ACHN (cell line): ENCODE measurements at regions not wholly inside any gene's neighbourhood (a gene's known extent, or its start where the extent isn't known, plus 50 kb on each side); places are given as distances from the start of the nearest gene placed in this dataset.
"Not testable (repeated sequence)": the region's sequence is repeated elsewhere in the genome, so short reads cannot be mapped to it uniquely, and the experiment has no call there.

Experiments
- DNase-seq: peaks from one replicate; pipeline ENCODE4 v3.0.0-alpha.2; 2015
- in situ Hi-C: cut with HindIII; loops from 2 replicates; pipeline ENCODE4 v1.10.0; 2017; ENCODE audit warnings: low sequenced_read_pairs, low pct_ligation_motif_present, low pct_unique_long_range_greater_than_20kb

DNA sequence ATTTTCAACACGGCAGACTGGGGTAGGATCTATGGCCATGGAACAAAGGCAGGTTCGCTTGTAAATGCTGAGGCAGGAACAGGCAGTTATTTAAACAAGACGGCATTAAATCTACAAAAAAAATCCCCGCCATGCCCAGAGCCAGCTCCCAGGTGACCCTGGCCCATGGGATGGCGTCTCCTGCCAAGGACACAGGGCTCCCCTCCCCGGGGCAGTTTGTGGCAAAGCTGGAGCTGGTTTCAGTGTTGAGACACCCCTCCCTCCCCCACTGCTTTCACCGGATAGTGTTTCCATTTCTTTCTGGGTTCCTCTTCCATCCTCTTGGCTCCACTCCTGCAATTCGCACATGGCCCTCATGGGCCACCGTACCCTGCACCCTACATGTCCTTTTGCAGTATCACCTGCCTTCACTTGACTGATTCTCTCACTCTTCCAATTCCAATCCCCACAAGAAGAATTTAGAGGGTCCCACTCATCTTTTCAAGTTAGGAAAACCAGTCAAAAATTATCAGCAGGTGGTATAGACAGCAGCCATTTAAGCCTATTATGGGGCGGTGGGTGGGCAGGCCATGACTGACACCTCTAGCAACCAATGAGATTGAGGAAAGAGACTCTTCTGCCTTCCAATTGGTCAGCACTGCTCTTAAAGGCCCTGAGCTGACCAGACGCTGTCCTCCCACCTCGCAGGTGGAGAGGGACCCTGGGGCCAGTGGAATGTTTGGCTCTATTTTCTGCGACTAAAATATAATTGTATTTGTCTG lies 52.0 kb downstream of the OLIG1 start:
- in situ Hi-C loops: no loop called here
- DNase-seq: peak; percentile 11

DNA sequence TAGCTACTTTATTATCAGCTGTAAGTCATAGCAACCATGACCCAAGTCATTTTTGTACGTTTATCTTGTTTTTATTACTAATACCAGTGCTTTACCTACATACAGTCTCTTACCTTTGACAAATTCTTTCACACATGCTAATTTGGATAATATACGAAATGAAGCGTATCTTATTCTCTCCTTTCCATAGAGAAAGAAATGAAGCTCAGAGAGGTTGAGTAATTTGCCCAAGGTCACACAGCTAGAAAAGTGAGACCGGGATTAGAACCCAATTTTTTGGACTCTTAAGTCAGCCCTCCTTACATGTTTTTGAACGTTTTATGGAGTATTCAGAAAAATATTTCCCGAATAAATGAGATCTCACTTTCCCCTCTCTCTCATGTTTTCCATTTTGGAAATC lies 52.6 kb downstream of the OLIG1 start:
- in situ Hi-C loops: no loop called here
- DNase-seq: no peak

DNA sequence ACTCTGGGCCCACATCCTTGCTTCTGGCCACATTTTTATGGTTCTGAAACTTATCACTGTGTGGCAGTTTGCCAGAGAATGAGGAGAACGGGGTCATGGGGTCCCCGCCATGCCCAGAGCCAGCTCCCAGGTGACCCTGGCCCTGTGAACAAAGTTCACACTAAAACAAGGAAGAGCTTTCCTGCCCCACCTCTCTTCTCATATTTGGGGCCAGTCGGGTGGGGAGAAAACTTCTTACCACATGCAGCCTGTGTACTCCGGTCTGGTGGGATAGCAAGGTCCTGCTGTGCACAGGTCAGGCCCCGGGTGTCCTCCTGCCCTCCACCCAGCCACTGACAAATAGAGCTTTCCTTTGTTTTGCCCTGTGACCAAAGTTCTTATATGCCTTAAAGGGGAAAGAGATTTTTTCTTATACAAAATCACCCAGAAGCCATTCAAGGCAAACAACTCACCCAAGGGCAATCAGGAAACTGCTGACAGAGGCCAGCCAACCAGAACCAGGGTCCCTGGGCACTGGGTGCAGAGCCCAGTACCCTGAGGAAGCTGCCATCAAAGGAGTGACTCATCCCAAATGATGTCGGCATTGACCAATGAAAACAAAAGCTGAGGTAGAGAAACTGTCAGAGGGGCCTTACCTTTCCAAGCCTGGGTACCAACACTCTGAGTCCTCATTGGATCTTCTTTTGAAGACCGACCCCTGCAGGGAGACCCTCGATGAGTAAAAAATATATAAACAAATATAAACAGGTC lies 53.6 kb downstream of the OLIG1 start:
- in situ Hi-C loops: no loop called here

DNA sequence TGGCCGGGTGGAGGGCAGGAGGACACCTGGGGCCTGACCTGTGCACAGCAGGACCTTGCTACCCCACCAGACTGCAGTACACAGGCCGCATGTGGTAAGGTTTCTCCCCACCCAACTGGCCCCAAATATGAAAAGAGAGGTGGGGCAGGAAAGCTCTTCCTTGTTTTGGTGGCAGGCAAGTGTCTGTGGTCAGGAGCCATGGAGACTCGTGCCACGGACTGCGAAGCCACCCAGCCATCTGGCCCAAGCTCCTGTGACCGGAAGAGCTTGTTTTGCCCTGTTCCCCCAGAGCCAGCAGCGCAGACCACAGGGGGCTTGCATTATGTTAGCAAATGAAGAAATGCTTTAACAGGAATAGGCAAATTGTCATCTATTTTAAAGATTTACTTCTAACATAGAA lies 54.9 kb downstream of the OLIG1 start:
- in situ Hi-C loops: no loop called here
- DNase-seq: no peak

More for the DNA sequence above, 53.6 kb downstream of the OLIG1 start:
- DNase-seq: no peak

DNA sequence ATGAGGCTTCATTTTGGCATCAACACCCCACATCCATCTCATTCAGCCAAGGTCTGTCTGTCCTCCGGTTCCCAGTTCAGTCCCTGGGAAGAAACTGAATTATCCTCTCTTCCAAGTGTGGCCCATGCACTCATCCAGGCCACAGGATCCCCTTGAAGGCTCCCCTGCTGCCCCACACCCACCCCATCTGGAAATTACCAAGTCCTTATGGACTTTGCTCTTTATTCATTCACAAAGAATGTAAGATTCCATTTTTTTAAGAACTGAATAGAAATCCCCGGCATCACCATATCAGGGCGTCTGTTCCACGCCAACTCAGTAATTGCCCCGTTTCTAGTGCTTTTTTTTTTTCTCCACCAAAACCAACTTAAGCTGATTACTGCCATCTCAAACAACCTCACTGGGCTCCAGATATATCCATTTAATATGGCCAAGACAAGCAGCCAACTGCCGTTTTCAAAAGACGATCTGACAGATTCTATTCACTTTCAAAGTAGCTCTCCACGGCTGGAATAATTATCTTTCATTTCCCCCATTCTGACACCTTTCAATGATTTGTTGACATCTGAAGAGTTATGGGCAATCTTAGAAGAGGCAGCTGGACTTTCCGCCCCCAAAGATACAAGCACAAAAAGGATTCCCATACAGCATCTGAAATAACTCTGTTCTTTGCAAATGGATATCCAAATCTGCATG lies 55.9 kb downstream of the OLIG1 start:
- DNase-seq: no peak
- in situ Hi-C loops: no loop called here

DNA sequence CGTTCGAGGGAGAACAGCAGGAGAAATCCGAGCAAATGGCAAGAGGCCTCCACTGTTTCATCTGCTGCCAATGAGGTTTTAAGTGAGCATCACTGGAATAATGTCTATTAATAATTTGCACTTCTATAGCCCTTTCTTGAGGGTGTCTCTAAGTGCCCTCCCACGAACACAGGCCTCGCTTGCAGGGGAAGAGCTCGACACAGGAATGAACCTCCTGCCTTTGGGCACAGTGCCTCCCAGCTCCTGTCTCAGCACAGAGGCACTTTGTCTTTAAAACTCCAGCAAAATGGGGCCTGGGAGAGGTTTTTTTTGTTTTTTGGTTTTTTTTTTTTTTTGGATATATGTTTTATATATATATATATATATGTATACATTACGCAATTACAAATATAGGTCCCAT lies 56.6 kb downstream of the OLIG1 start:
- in situ Hi-C loops: no loop called here

DNA sequence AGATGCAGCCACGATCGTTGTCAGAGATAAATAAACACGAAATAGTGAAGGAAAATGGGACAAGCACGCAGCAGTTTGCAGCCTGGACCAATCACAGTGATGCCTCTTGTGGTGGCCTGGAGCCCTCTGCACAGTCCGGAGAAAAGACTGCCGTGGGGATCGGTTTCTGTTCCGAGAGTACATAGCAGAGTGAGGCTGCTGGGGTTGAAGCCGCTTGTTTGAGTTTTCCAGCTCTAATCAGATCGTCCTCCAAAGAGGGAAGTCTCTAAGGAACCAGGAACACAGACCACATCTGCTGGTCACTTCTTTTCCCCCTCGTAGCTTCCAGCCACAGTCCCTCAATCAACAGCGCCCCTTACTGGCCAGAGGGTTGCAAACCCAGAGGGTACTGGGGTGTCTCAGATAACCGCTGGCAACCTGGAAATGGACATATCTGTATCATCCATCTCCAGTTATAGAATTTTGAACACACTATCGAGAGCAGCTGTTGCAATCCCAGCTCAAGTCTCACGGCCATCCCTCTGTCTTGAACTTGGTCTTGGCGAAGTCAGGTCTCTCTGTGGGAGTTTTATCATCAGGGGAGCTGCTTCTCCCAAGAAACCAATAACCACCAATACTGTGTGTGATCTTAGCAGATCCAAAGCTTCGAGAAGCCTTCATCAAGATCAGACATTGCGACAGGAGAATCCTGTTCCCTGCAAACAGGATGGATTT lies 57.4 kb downstream of the OLIG1 start:
- peak; percentile 70 for DNase-seq
- in situ Hi-C loops: no loop called here

More for the DNA sequence above, 56.6 kb downstream of the OLIG1 start:
- DNase-seq: no peak

DNA sequence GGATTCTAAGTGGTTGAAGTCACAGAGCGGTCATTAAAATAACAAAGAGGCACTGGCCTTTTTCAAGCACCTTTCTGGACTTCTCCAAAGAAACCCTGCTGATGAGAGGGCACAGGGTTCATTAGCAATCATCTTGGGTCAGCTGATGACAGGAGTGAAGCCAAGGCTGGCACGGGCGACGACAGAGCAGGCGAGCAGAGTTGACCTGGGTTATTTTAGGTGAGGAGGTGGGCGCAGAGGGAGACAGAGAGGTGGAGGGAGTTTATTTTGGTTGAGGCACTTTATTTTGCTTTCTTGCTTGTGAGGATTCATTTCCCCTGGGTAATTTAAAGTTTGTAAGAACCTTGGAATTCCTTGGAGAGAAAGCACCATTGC lies 57.9 kb downstream of the OLIG1 start:
- in situ Hi-C loops: no loop called here
- no peak for DNase-seq

DNA sequence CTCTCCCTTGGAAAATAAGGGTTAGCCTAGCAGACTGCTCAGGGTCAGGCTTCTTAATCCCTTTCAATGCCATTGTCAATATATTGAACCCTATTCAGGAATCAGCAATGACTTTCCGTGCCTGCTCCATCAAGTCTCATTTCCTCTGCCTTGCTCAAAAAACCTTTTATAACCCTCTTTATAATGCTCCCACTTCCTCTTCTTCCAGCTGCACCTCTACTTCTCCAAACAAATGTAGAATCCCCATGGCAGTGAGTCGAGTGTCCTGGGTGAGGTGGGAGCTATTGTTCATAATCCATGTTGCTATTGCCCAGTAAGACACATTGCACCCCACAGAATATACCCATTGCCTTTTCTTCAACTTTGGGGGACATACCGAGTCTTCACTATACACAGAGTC lies 58.6 kb downstream of the OLIG1 start:
- in situ Hi-C loops: no loop called here
- no peak for DNase-seq

DNA sequence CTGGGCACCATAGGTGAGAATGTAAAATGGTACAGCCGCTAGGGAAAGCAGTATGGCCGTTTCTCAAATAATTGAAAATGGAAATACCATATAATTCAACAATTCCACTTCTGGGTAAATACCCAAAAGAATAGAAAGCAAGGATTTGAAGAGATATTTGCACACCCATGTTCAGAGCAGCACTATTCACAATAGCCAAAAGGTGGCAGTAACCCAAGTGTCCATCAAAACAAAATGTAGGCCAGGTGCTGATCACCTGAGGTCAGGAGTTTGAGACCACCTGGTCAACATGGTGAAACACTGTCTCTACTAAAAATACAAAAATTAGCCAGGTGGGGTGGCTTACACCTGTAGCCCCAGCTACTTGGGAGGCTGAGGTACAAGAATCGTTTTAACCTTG lies 62.1 kb downstream of the OLIG1 start:
- DNase-seq: no peak
- in situ Hi-C loops: no loop called here

DNA sequence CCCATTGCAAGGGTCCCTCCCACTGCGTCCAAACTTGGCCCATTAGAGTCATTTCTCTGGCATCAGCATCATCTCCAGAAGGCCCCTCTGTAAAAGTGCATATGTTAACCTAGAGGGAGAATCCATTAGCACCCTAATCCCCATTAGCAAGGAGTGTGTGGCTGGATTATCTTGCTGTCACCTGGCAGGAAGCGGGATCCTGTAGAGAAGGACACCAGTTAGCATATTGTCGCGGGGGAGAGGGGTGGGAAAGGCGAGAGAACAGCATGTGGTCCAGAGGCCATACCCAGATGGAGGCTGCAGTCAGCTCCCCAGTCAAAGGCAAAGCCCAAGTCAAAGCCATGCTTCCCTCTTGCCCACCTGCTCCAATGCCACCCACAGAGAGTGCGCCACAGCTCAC lies 64.0 kb downstream of the OLIG1 start:
- in situ Hi-C loops: no loop called here
- no peak for DNase-seq

DNA sequence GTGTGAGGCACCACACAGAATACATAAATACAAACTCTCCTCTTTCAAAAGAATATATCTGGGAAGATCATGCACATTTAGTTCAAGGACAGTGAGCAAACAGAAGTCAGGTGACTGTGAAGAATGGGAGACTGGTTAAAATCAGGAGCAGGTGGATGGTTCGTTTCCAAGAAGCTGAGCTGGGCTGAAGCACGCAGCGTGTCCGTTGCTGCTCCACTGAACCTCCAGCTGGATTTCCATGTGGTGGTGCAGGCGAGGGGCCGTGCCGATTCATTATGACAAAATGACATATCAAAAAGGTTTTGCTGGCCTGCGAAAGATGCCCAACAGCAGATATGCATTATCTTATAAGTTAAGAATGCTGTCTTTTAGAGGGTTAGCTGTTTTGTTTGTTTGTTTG lies 66.0 kb downstream of the OLIG1 start:
- DNase-seq: no peak
- in situ Hi-C loops: no loop called here

DNA sequence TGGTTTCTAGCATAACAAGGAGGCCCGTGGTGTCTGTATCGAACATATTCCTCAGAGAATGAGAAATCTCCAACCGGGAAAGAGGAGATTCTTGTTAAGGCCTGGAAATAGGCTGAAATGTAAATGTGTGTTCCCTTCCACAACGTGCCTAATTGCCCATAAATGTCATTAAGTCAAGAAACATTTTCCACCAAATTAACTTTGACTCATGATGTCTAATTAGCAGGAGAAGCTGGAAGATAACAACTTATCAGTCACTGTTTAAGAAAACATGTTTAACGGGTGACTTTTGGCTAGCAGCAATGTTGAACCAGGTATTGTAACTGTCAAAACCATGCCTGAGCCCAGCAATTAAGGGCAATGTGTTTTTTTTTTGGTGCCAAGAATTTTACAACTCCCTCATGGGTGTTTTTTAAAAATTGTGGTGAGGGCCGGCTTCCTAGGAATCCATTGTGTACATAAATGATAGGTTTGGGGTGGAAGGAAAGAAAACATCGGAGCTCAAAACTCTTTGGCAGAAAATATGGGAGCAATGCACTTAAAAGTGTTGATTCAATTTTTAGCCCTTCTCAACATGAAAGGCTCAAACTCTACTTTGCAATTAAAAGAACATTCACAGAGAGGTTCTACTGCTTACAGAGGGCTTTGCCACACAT lies 67.0 kb downstream of the OLIG1 start:
- no peak for DNase-seq
- in situ Hi-C loops: no loop called here

DNA sequence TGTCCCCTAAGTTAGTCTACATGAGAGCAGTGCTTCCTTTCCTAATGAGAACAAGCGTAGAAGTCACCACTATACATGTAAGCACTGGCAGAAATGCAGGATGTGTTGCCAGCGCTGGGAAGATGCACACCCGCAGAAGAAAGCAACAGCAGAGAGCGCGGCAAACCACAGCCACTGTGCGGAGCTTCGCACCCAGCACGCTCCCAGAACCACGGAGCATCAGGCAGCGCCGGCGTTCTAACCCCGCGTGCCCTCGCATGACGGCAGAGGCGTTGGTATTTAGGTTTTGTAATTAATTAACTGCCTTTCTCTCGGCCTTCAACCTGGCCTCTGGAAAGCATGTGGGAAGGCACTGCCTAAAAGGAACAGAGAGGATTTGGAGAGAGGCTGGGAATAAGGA lies 69.1 kb downstream of the OLIG1 start:
- in situ Hi-C loops: no loop called here
- no peak for DNase-seq

DNA sequence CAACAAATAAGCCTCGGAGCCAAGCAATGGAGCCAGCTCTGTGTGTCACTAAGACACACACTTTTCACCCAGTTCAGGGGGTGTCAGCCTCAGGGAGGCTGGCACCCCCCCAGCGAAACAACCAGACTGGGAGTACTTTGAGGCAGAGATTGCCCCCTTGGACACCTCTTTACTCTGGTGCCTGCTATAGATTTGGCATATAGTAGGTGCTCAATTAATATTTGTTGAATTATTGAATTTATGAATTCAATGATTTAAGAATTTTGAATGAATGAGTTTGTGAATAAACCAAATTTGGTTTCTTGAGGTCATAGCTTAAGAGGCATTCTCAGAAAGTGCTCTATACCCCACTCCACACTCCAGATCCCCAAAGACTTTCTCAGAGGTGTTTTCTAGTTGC lies 70.3 kb downstream of the OLIG1 start:
- DNase-seq: no peak
- in situ Hi-C loops: no loop called here

DNA sequence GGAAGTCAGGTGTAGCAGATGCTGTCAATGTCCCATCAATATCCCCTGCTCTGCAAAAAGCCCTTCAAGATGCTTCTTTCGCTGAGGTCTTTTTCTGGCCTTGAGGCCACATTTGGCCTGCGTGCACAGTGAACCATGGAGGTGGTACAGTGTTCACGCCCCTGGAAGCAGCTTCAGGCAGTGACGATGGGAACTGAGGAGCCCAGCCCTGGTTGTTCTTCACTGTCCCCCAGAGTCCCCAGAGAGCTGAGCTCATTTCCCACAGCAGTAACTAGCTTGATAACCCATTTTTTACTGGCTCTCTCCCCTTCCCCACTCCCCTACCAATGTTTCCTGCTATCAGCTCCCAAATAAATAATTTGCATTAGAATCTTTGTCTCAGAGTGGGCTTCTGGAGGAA lies 76.5 kb downstream of the OLIG1 start:
- no peak for DNase-seq
- in situ Hi-C loops: no loop called here

DNA sequence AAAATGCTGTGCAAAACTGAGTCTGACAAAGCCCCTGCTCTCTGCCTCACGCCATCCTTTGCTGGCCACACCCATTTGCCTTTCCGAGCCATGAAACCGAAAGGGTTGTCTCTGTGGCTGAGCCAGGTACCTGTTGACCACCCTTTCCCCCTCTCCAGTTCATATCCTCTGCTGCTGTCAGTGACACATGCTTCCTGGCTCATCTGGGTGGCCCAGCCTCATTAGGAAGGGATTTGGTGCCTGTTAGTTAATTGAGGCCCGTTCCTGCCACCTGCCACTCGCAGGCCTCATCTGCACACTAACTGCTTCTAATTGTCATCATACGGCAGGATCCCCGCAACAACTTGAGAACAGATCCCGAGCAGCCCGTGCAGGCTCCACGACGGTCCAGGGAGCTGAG lies 79.2 kb downstream of the OLIG1 start:
- DNase-seq: no peak
- in situ Hi-C loops: no loop called here

DNA sequence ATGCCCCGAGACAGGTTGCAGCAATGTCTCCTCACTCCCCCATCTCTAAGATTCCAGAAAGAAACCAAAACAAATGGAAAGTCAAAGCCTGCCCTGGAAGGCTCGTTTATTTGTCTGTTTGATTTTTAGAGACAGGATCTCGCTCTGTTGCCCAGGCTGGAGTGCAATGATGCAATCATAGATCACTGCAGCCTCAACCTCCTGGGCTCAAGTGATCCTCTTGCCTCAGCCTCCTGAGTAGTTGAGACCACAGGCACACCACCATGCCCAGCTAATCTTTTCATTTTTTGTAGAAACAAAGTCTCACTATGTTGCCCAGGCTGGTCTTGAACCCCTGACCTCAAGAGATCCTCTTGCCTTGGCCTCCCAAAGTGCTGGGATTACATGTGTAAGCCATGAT lies 78.8 kb upstream of the IFNAR2 start:
- DNase-seq, in situ Hi-C loops: not testable (repeated sequence)
